CD4-positive, alpha-beta T cell (primary cell): ENCODE measurements at regions not wholly inside any gene's neighbourhood (a gene's known extent, or its start where the extent isn't known, plus 50 kb on each side); places are given as distances from the start of the nearest gene placed in this dataset.
"Not testable (repeated sequence)": the region's sequence is repeated elsewhere in the genome, so short reads cannot be mapped to it uniquely, and the experiment has no call there.

Experiments
- ATAC-seq: fragments of 200-7000 bp; cut with Tn5 transposase; one replicate; pipeline ENCODE4 v1.10.0; 2022; ENCODE audit warnings: mild to moderate bottlenecking; ENCODE audit not compliant: poor library complexity
- CTCF ChIA-PET: fragments of 350-600 bp; sonication (Branson Sonifier 250); formaldehyde crosslinking; loops from one replicate; lab custom pipeline; 2021; ENCODE audit warnings: antibody characterized with exemption, inconsistent platforms; lab: Charles Lee
- POLR2A ChIA-PET: fragments of 350-600 bp; sonication (Branson Sonifier 250); formaldehyde crosslinking; loops from one replicate; lab custom pipeline; 2021; ENCODE audit warnings: antibody characterized with exemption, inconsistent platforms; lab: Charles Lee
- DNase-seq, 14 experiments: peaks; one replicate each; pipeline ENCODE4 v3.0.0-alpha.2; 2013 to 2020; ENCODE audit warnings: mixed read lengths in 2 of 14
- H3K27ac ChIP-seq, 2 donors: one replicate each; pipeline versions ENCODE4 v1.5.1 to v1.7.0; 2013; ENCODE audit warnings: low read length in 2 of 2, low read depth in 1 of 2, mild to moderate bottlenecking in 1 of 2
- H3K27me3 ChIP-seq, 2 experiments: 1 replicate in 1 of 2; 2 replicates in 1 of 2; pipeline versions ENCODE4 v1.6.1 to v1.7.0; 2013; ENCODE audit warnings: low read length in 2 of 2, control low read depth in 1 of 2, mild to moderate bottlenecking in 1 of 2, moderate library complexity in 1 of 2; ENCODE audit not compliant: insufficient read depth in 2 of 2, control insufficient read depth in 1 of 2
- H3K36me3 ChIP-seq: one replicate; pipeline ENCODE4 v1.6.1; 2013; ENCODE audit warnings: low read length, control low read depth; ENCODE audit not compliant: insufficient read depth
- H3K4me1 ChIP-seq: one replicate; pipeline ENCODE4 v1.6.1; 2013; ENCODE audit warnings: low read length, control low read depth; ENCODE audit not compliant: insufficient read depth
- H3K4me3 ChIP-seq: one replicate; pipeline ENCODE4 v1.5.1; 2013; ENCODE audit warnings: mild to moderate bottlenecking, low read length, moderate library complexity
- H3K9me3 ChIP-seq, 2 experiments: 1 replicate in 1 of 2; 2 replicates in 1 of 2; pipeline versions ENCODE4 v1.6.1 to v1.7.0; 2013; ENCODE audit warnings: low read length in 2 of 2, mild to moderate bottlenecking in 2 of 2, control low read depth in 1 of 2, moderate library complexity in 1 of 2; ENCODE audit not compliant: control insufficient read depth in 1 of 2, insufficient read depth in 1 of 2
- H3K27ac Mint-ChIP-seq: one replicate; pipeline ENCODE4 v1.8.0; 2020; ENCODE audit warnings: mixed read lengths
- H3K27me3 Mint-ChIP-seq: one replicate; pipeline ENCODE4 v1.8.0; 2021; ENCODE audit warnings: mixed read lengths
- H3K36me3 Mint-ChIP-seq: one replicate; pipeline ENCODE4 v1.8.0; 2021; ENCODE audit warnings: low read depth, mixed read lengths
- H3K4me1 Mint-ChIP-seq: one replicate; pipeline ENCODE4 v1.8.0; 2021; ENCODE audit warnings: low read depth, mixed read lengths
- H3K4me3 Mint-ChIP-seq: one replicate; pipeline ENCODE4 v1.8.0; 2020; ENCODE audit warnings: mild to moderate bottlenecking, mixed read lengths
- H3K9me3 Mint-ChIP-seq: one replicate; pipeline ENCODE4 v1.8.0; 2020; ENCODE audit warnings: mixed read lengths
- intact Hi-C, 2 experiments: fragments of 100-400 bp; cut with DNase I in 1 of 2; cut with micrococcal nuclease in 1 of 2; formaldehyde crosslinking; loops; one replicate each; pipeline versions ENCODE4 v1.15.1 to v1.9.0; 2023 to 2025; cut with DNase I, micrococcal nuclease
- TF ChIP-seq, protein P1 (sequence below): fragments of 200-600 bp; IDR thresholded peaks from one replicate; pipeline ENCODE4 v1.8.0; 2022; ENCODE audit warnings: antibody characterized with exemption, mild to moderate bottlenecking

DNA sequence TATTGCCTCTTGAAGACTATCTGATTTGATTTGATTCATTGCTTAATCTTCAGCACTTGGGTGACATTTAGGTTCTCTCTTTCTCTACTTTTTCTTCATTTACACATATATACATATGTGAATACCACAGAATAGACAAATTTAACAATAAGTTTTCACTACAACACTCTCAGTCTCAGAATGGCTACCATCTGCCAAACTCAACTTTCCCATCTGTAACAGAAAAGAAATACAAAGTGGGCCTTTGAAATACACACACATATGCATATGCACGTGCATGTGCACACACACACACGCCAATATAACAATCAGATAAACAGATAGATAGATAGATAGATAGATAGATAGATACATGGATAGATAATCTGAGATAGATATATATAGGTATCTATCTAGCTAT lies 762.8 kb upstream of the NUDT12 start:
- TF ChIP-seq, protein P1, sequence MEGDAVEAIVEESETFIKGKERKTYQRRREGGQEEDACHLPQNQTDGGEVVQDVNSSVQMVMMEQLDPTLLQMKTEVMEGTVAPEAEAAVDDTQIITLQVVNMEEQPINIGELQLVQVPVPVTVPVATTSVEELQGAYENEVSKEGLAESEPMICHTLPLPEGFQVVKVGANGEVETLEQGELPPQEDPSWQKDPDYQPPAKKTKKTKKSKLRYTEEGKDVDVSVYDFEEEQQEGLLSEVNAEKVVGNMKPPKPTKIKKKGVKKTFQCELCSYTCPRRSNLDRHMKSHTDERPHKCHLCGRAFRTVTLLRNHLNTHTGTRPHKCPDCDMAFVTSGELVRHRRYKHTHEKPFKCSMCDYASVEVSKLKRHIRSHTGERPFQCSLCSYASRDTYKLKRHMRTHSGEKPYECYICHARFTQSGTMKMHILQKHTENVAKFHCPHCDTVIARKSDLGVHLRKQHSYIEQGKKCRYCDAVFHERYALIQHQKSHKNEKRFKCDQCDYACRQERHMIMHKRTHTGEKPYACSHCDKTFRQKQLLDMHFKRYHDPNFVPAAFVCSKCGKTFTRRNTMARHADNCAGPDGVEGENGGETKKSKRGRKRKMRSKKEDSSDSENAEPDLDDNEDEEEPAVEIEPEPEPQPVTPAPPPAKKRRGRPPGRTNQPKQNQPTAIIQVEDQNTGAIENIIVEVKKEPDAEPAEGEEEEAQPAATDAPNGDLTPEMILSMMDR = no peak
- peaks cover 4% of the 10 kb centered on the region for H3K9me3 Mint-ChIP-seq
- no peak for ATAC-seq
- Histone ChIP-seq H3K9me3 (peaks cover 0 to 3% of the 10 kb centered on the region in 2 experiments), H3K4me1 (no peaks in the 10 kb centered on the region), H3K27ac (no peak overlapping the region), H3K4me3 (no peak overlapping the region), H3K27me3 (no peaks in the 10 kb centered on the region), H3K36me3 (no peaks in the 10 kb centered on the region)
- H3K27ac Mint-ChIP-seq = no peak overlapping the region
- H3K4me3 Mint-ChIP-seq = no peak overlapping the region
- intact Hi-C loops = no loop called here
- no peaks in the 10 kb centered on the region for H3K36me3 Mint-ChIP-seq
- CTCF ChIA-PET = no interaction called here
- POLR2A ChIA-PET = no interaction called here
- DNase-seq = no peak
- H3K27me3 Mint-ChIP-seq = no peaks in the 10 kb centered on the region
- H3K4me1 Mint-ChIP-seq = no peaks in the 10 kb centered on the region

DNA sequence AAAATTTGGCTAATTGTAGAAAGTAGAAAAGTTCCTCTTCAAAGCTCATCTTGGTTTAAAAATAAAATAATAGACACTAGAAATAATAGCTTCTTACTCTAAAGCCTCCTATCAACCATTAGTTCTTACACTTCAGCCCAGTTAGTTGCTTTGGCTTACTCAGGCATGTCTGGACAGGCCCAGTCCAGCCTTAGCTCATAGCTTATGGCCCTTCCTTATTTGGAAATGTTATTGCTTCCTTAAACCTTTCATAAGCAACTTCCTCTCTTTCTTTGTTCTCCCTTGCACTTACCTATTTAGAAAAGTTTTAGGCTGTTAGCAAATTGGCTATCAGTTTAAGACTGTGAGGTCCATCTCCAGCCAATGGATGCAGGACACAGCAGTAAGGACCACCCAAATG lies 754.1 kb upstream of the NUDT12 start:
- H3K36me3 ChIP-seq, DNase-seq, ATAC-seq: not testable (repeated sequence)

GRCh38 chr5:104312481-104312880 lies 749.9 kb upstream of the NUDT12 start:
- Histone ChIP-seq H3K36me3 (no peaks in the 10 kb centered on the region), H3K4me3 (no peak overlapping the region), H3K27me3 (no peaks in the 10 kb centered on the region), H3K4me1 (no peaks in the 10 kb centered on the region), H3K27ac (no peak overlapping the region), H3K9me3 (peaks cover 0 to 4% of the 10 kb centered on the region in 2 experiments)
- POLR2A ChIA-PET = no interaction called here
- Mint-ChIP-seq H3K36me3 (no peaks in the 10 kb centered on the region), H3K27me3 (no peaks in the 10 kb centered on the region), H3K9me3 (peaks cover 6% of the 10 kb centered on the region), H3K27ac (no peak overlapping the region), H3K4me3 (no peak overlapping the region), H3K4me1 (no peaks in the 10 kb centered on the region)
- TF ChIP-seq, protein P1 = no peak
- DNase-seq = no peak
- intact Hi-C loops = no loop called here
- CTCF ChIA-PET = no interaction called here
- ATAC-seq = no peak

More for the DNA sequence above, 754.1 kb upstream of the NUDT12 start:
- H3K27me3 Mint-ChIP-seq, H3K4me1 ChIP-seq, H3K9me3 ChIP-seq, CTCF ChIA-PET, H3K27ac Mint-ChIP-seq, POLR2A ChIA-PET, H3K36me3 Mint-ChIP-seq, H3K9me3 Mint-ChIP-seq, H3K4me3 ChIP-seq, H3K4me3 Mint-ChIP-seq, H3K4me1 Mint-ChIP-seq, H3K27me3 ChIP-seq, H3K27ac ChIP-seq, intact Hi-C loops: not testable (repeated sequence)

DNA sequence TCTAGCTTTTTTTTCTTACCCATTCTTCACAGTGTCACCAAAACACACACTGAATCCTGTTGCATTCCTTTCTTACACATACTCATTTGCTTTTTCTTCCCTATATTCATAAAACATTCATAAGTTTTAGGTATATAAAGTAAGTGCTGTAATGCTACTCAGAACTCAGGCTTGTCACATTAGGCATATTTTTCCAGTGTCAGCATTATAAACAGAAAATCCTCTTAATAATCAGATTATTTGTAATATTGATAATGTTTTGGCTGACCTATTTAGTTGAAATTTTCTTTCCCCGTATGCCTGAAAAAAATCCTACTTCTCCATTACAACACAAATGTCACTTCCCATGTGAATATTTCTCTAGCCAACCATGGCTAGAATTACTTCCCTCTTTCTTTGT lies 743.0 kb upstream of the NUDT12 start:
- DNase-seq = no peak
- POLR2A ChIA-PET = no interaction called here
- no peaks in the 10 kb centered on the region for H3K27me3 Mint-ChIP-seq
- H3K27ac Mint-ChIP-seq = no peak overlapping the region
- Histone ChIP-seq H3K27ac (no peak overlapping the region), H3K9me3 (no peaks in the 10 kb centered on the region), H3K4me3 (no peak overlapping the region), H3K36me3 (no peaks in the 10 kb centered on the region), H3K4me1 (no peaks in the 10 kb centered on the region), H3K27me3 (no peaks in the 10 kb centered on the region)
- intact Hi-C loops = no loop called here
- no peaks in the 10 kb centered on the region for H3K36me3 Mint-ChIP-seq
- CTCF ChIA-PET = no interaction called here
- no peak overlapping the region for H3K4me3 Mint-ChIP-seq
- TF ChIP-seq, protein P1 = no peak
- no peak for ATAC-seq
- peaks cover 2% of the 10 kb centered on the region for H3K9me3 Mint-ChIP-seq
- H3K4me1 Mint-ChIP-seq = no peaks in the 10 kb centered on the region
